ENCODE measurements at regions not wholly inside any gene's neighbourhood (a gene's known extent, or its start where the extent isn't known, plus 50 kb on each side); places are given as distances from the start of the nearest gene placed in this dataset.

DNA sequence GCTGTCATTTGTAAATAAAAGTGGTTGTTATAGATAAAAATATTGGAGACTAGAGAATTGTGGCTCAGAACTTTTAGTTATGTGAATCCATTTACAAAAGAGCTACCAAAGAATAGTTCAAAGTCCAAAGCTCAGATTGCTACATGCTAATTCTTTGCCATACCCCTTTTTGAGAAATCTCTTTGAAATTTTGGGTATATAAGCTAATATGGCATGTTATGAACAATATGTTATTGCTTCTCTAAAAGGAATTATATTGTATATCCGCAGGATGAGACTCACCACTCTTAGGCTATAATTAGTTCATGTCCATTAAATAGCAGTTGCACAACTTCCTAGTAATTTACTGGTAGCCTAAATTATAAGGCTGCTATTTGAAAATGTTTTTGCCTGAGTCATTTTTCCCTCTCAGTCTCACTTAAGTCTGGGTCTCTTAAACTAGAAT lies 178.0 kb downstream of the ZNF281 start:
- Histone ChIP-seq H3K4me3 (ENCODE audit: insufficient read depth, low read depth, low read length) (no peak overlapping the region), H3K9ac (ENCODE audit: low read length) (no peak overlapping the region), H4K20me1 (ENCODE audit: insufficient read depth, low read length) (no peaks in the 10 kb centered on the region), H3K27ac (ENCODE audit: low read depth, low read length) (no peak overlapping the region), H3K27me3 (ENCODE audit: insufficient read depth, low read length) (no peaks in the 10 kb centered on the region), H3K4me1 (ENCODE audit: insufficient read depth, low read length) (peaks cover 13% of the 10 kb centered on the region), H2AFZ (ENCODE audit: low read depth, low read length) (no peak overlapping the region), H3K79me2 (ENCODE audit: insufficient read depth, low read length) (no peaks in the 10 kb centered on the region), H3K36me3 (ENCODE audit: insufficient read depth, low read length) (no peaks in the 10 kb centered on the region), H3K4me2 (ENCODE audit: low read length) (peak overlapping the region; percentile 10), H3K9me3 (ENCODE audit: insufficient read depth, low read depth, low read length) (no peaks in the 10 kb centered on the region)
- FAIRE-seq = peak; percentile 85
- no peaks in the 10 kb centered on the region for H3K27me3 Mint-ChIP-seq (ENCODE audit: low read depth, unreplicated experiment)
- H3K27ac Mint-ChIP-seq (ENCODE audit: unreplicated experiment) = peak overlapping the region; percentile 22
- no peak for TF ChIP-seq EZH2 (IDR thresholded peaks at IDR 0.05; ENCODE audit: insufficient read depth, low read length)
- TF ChIP-seq, protein P1, sequence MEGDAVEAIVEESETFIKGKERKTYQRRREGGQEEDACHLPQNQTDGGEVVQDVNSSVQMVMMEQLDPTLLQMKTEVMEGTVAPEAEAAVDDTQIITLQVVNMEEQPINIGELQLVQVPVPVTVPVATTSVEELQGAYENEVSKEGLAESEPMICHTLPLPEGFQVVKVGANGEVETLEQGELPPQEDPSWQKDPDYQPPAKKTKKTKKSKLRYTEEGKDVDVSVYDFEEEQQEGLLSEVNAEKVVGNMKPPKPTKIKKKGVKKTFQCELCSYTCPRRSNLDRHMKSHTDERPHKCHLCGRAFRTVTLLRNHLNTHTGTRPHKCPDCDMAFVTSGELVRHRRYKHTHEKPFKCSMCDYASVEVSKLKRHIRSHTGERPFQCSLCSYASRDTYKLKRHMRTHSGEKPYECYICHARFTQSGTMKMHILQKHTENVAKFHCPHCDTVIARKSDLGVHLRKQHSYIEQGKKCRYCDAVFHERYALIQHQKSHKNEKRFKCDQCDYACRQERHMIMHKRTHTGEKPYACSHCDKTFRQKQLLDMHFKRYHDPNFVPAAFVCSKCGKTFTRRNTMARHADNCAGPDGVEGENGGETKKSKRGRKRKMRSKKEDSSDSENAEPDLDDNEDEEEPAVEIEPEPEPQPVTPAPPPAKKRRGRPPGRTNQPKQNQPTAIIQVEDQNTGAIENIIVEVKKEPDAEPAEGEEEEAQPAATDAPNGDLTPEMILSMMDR (IDR thresholded peaks at IDR 0.05; ENCODE audit: insufficient read depth, low read depth, low read length) = no peak
- no peaks in the 10 kb centered on the region for H3K36me3 Mint-ChIP-seq (ENCODE audit: low read depth, unreplicated experiment)
- DNase-seq (ENCODE audit: low read depth) = peak; percentile 76
- peaks cover 6% of the 10 kb centered on the region for H3K9me3 Mint-ChIP-seq (ENCODE audit: unreplicated experiment)
- peaks cover 23% of the 10 kb centered on the region for H3K4me1 Mint-ChIP-seq (ENCODE audit: low read depth, unreplicated experiment)
- no peak overlapping the region for H3K4me3 Mint-ChIP-seq (ENCODE audit: unreplicated experiment)

DNA sequence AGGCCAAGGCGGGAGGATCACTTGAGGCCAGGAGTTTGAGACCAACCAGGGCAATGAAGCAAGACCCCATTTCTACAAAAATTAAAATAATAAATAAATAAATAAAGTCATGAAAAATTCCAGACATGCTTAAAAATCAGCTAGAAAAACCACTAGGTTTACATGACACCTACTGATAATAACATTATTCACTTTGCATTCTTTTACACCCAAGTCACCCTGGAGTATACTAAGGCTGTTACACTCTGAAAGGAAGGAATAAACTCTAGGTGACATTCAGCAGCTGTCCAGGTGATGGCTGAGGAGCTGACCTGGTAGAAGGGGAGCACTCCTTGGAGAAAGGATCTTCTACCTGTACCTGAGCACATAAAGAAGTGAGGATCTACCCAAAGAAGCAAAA lies 179.2 kb downstream of the ZNF281 start:
- TF ChIP-seq, protein P1 (IDR thresholded peaks at IDR 0.05; ENCODE audit: insufficient read depth, low read depth, low read length) = no peak
- no peak for TF ChIP-seq EZH2 (IDR thresholded peaks at IDR 0.05; ENCODE audit: insufficient read depth, low read length)
- H3K9me3 Mint-ChIP-seq (ENCODE audit: unreplicated experiment) = peaks cover 4% of the 10 kb centered on the region
- no peak overlapping the region for H3K4me3 ChIP-seq (ENCODE audit: insufficient read depth, low read depth, low read length)
- H3K79me2 ChIP-seq (ENCODE audit: insufficient read depth, low read length) = no peaks in the 10 kb centered on the region
- DNase-seq (ENCODE audit: low read depth) = no peak
- peaks cover 19% of the 10 kb centered on the region for H3K4me1 ChIP-seq (ENCODE audit: insufficient read depth, low read length)
- H3K36me3 Mint-ChIP-seq (ENCODE audit: low read depth, unreplicated experiment) = no peaks in the 10 kb centered on the region
- H3K4me2 ChIP-seq (ENCODE audit: low read length) = no peak overlapping the region
- no peaks in the 10 kb centered on the region for H3K9me3 ChIP-seq (ENCODE audit: insufficient read depth, low read depth, low read length)
- H2AFZ ChIP-seq (ENCODE audit: low read depth, low read length) = no peak overlapping the region
- H3K4me3 Mint-ChIP-seq (ENCODE audit: unreplicated experiment) = no peak overlapping the region
- H4K20me1 ChIP-seq (ENCODE audit: insufficient read depth, low read length) = no peaks in the 10 kb centered on the region
- no peak for FAIRE-seq
- H3K36me3 ChIP-seq (ENCODE audit: insufficient read depth, low read length) = no peaks in the 10 kb centered on the region
- H3K4me1 Mint-ChIP-seq (ENCODE audit: low read depth, unreplicated experiment) = peaks cover 31% of the 10 kb centered on the region
- H3K27me3 Mint-ChIP-seq (ENCODE audit: low read depth, unreplicated experiment) = no peaks in the 10 kb centered on the region
- no peak overlapping the region for H3K9ac ChIP-seq (ENCODE audit: low read length)
- no peak overlapping the region for H3K27ac ChIP-seq (ENCODE audit: low read depth, low read length)
- no peaks in the 10 kb centered on the region for H3K27me3 ChIP-seq (ENCODE audit: insufficient read depth, low read length)
- H3K27ac Mint-ChIP-seq (ENCODE audit: unreplicated experiment) = no peak overlapping the region

DNA sequence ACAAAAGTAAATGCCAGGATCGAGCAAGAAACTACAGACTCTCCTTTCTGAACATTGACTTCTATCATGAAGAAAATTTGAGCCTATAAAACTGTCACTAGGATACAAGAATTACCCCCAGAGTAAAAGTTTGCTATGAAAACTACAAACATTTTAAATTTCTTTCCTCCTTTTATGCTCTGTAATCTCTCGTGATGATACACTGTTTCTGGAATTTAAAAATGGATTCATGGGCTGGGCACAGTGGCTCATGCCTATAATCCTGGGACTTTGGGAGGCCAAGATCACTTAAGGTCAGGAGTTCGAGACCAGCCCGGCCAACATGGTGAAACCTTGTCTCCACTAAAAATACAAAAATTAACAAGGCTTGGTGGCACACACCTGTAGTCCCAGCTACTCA lies 181.3 kb downstream of the ZNF281 start:
- no peak overlapping the region for H3K27ac Mint-ChIP-seq (ENCODE audit: unreplicated experiment)
- H3K9me3 Mint-ChIP-seq (ENCODE audit: unreplicated experiment) = no peaks in the 10 kb centered on the region
- H3K79me2 ChIP-seq (ENCODE audit: insufficient read depth, low read length) = no peaks in the 10 kb centered on the region
- H3K9ac ChIP-seq (ENCODE audit: low read length) = no peak overlapping the region
- no peaks in the 10 kb centered on the region for H3K27me3 Mint-ChIP-seq (ENCODE audit: low read depth, unreplicated experiment)
- no peaks in the 10 kb centered on the region for H4K20me1 ChIP-seq (ENCODE audit: insufficient read depth, low read length)
- H3K4me2 ChIP-seq (ENCODE audit: low read length) = no peak overlapping the region
- no peaks in the 10 kb centered on the region for H3K9me3 ChIP-seq (ENCODE audit: insufficient read depth, low read depth, low read length)
- no peak overlapping the region for H3K4me3 ChIP-seq (ENCODE audit: insufficient read depth, low read depth, low read length)
- no peak for TF ChIP-seq EZH2 (IDR thresholded peaks at IDR 0.05; ENCODE audit: insufficient read depth, low read length)
- TF ChIP-seq, protein P1 (IDR thresholded peaks at IDR 0.05; ENCODE audit: insufficient read depth, low read depth, low read length) = no peak
- FAIRE-seq (no peak), DNase-seq (ENCODE audit: low read depth) (no peak)
- H3K36me3 ChIP-seq (ENCODE audit: insufficient read depth, low read length) = no peaks in the 10 kb centered on the region
- peaks cover 13% of the 10 kb centered on the region for H3K4me1 ChIP-seq (ENCODE audit: insufficient read depth, low read length)
- H3K4me3 Mint-ChIP-seq (ENCODE audit: unreplicated experiment) = no peak overlapping the region
- H3K36me3 Mint-ChIP-seq (ENCODE audit: low read depth, unreplicated experiment) = no peaks in the 10 kb centered on the region
- H3K27ac ChIP-seq (ENCODE audit: low read depth, low read length) = no peak overlapping the region
- H3K27me3 ChIP-seq (ENCODE audit: insufficient read depth, low read length) = no peaks in the 10 kb centered on the region
- peaks cover 25% of the 10 kb centered on the region for H3K4me1 Mint-ChIP-seq (ENCODE audit: low read depth, unreplicated experiment)
- H2AFZ ChIP-seq (ENCODE audit: low read depth, low read length) = no peak overlapping the region

All from astrocyte (in vitro differentiated cells and primary cell).